HG03354 (cell line): ENCODE measurements at regions not wholly inside any gene's neighbourhood (a gene's known extent, or its start where the extent isn't known, plus 50 kb on each side); places are given as distances from the start of the nearest gene placed in this dataset.

Experiments used
- ATAC-seq: cut with Tn5 transposase; IDR thresholded peaks from one replicate; pipeline ENCODE4 v1.9.1; 2021; ENCODE audit warnings: mild to moderate bottlenecking; ENCODE audit not compliant: unreplicated experiment, poor library complexity, severe bottlenecking

DNA sequence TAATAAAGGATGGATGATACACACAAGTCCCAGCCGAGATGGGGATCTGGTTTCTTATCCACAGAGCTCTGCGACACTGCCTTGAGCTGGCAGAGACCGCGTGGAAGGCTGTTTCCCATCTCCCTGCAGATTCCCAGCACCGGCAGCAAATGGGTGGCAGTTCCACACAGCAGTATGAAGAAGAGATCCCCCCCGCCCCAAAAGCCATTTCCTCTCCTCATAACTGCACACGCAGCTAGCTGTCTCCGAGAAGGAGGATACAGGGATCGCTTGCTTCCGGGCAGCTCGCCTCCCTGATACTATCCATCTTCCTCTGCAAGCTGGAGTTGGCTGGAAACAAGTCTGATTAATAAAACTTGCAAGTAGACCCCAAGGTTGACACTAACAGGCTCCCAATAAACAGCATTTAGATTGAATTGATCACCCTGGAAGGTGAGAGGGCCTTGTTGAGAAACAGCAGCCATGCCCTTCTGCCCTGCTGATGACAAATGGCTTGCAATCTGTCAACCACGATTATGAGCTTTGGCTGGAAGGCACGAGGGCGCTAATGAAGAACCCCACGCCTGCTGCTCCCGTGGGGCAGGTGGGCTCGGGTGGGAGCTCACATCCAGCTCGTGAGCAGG is 642.3 kb downstream of the AJAP1 start:
- no peak for ATAC-seq

GRCh38 chr1:5296095-5296494 is 641.7 kb downstream of the AJAP1 start:
- ATAC-seq: no peak

- ATAC-seq: no peak
Observed at GRCh38 chr1:5291889-5292288, 637.5 kb downstream of the AJAP1 start.

- no peak for ATAC-seq
Observed at GRCh38 chr1:5287178-5288150, 633.1 kb downstream of the AJAP1 start.

- ATAC-seq: no peak
Observed at GRCh38 chr1:5286244-5286643, 631.8 kb downstream of the AJAP1 start.

DNA sequence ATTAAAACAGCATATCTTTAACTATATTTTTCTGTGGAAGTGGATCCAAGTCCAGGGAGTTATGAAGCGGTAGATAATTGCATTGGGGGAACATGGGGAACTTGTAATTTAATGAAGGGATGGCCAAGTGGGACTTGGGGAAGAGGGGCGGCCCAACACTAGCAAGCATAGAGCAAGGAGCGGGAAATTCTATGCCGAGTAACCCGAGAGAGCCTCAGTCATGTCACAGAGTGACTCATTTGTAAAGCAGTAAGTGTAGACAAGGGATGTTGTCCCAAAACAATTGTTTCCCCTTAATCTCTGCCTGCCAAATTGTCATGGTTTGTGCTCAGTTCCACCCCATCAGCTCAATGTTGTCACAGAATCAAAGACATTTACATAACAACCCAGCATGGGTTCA is 620.1 kb downstream of the AJAP1 start:
- no peak for ATAC-seq

- no peak for ATAC-seq
Observed at GRCh38 chr1:5273280-5274003, 619.0 kb downstream of the AJAP1 start.

- ATAC-seq: no peak
Observed at GRCh38 chr1:5272325-5272724, 617.9 kb downstream of the AJAP1 start.

DNA sequence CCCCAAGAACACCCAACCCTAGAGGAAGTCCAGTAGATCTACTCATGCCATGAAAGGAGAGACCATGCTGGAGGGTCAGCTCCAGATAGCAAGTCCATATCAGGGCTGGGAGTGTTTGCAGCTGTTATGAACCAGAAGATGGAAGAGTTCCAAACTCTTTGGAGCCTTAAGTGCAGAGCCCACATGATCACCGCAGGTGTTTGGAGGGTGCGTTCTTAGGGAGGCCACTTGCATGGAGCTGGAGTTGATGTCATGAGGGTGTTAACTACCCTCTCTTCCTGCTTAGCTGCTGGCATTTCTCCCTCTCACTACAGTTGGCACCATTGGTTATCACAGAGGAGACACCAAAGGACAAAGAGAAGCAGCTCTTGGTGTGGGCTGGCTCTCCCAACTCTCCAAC is 616.9 kb downstream of the AJAP1 start:
- ATAC-seq: no peak

GRCh38 chr1:5269901-5270300 is 615.5 kb downstream of the AJAP1 start:
- no peak for ATAC-seq

GRCh38 chr1:5267603-5268235 is 613.3 kb downstream of the AJAP1 start:
- ATAC-seq: no peak

DNA sequence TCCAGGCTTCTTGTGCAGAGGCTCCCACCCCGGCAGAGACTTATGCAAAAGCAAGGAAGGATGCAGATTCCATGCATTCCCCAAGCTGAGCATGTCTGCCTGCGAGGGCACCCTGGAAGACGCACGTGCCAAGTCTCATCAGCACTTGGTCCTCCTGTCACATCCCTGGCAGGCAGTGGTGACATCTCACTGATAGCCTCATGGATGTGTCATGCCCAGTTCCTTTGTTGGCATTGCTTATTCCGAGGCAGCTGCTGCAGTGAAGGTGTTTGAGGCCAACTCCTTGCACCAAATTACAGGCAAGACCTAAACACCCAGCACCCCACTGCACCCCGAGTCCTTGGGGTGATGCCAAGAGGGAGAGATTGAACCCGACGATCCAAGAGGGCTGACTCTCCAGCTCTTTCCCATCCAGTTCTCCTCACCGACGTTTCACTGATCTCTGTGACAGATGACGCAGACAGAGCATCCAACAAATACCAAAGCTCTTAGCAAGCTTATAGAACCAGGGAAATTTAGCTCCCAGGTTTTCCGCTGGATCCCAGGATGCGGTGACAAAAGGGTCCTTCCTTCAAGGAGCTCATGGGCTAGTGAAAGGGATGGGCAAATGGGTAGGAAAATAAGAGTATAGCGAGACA is 611.1 kb downstream of the AJAP1 start:
- ATAC-seq: no peak

DNA sequence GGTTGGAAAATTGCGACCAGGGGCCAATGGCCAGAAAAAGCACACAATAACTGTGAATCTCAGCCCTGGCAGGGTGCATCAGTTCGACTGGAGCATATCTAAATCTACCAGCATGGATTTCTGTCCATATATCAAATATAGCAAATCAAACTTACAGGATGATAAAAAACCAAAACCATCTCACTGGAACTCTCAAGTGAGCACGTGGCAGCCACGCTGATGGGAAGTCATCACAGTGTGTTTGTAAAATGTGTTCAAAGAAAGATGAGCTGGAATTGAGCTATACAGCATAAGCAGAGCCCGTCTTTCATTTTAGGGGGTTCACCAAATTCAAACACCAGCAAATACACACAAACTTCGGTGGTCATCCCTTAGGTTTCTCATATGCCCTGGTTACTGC is 610.1 kb downstream of the AJAP1 start:
- ATAC-seq: no peak

- ATAC-seq: no peak
Observed at GRCh38 chr1:5256793-5257192, 602.4 kb downstream of the AJAP1 start.

DNA sequence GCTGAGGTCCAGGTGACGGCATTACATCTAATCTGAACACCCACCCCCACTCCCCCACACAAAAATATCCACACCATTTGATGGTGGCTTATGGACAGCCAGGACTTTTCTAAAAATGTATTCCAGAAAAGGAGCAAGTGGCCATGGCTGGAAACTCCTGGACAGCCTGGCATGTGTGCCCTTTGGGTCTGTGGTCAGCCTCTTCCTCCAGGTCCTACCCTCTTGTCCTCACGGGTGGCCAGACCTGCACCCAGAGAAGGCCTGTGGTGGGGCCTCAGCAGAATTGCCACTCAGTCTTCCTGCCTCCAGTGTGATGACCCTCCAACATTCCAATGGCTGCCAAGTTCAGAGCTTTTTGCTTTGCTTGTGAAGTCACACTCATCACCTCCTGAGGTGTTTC is 600.6 kb downstream of the AJAP1 start:
- no peak for ATAC-seq

- ATAC-seq: no peak
Observed at GRCh38 chr1:5254131-5254725, 599.8 kb downstream of the AJAP1 start.

DNA sequence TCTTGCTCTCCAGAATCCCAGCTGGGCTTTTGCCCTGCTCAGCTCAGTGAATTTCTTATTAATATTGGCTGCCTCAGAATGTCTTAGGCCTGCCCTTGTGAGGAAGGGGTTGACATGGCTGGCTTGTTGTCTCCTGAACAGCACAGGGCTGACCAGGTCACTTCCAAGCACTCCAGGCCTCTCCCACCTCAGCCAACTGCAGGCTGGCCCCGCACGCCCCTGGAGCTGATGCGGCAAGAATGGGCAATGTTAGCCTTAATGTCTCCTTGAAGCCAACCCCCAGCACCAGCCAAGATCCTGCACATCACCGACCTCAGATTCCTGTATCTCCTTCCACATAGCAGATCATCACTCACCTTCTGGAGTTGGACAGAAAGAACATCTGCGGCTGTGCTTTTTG is 598.6 kb downstream of the AJAP1 start:
- no peak for ATAC-seq

DNA sequence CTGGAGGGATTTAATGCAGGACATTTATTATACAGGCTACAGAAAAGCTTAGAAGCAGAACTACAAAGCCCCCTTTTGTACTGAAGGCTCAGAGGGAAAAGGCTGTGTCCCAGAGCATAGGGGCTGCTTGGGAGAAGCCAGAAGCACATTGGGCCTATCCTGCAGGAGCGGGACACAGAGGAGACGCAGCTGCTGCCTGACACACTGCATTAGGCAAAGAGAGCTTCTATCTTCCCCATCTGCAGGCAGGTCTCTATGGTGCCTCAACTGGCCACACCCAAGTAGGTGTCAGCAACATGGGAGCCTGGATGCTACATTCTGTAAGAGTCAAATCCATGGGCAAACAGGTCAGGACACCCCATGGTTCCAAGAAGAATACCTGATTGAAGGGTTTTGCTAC is 595.9 kb downstream of the AJAP1 start:
- no peak for ATAC-seq

DNA sequence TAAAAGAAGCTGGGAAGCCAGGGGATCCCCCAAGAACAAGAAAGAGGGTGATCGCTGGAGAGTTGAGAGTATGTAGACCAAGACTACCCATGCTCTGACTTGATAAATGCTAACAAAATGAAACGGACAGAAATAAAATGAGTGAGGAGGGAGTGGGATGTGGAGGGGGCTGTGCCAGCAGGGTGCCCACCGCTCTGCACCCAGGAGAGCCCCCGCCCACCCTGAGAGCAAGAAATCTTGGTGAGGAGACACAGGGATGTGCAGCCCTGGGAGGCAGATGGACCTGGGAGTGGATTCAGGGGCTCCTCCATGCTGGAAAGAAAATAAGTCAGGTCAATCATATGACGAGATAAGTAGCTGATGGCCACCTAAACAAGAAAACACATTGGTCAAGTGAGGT is 590.9 kb downstream of the AJAP1 start:
- ATAC-seq: no peak
